ENCODE measurements at regions not wholly inside any gene's neighbourhood (a gene's known extent, or its start where the extent isn't known, plus 50 kb on each side); places are given as distances from the start of the nearest gene placed in this dataset.

- TF ChIP-seq CTCF (IDR thresholded peaks at IDR 0.05; ENCODE audit: low read depth, low read length, poor library complexity, severe bottlenecking) (no peak), EZH2phosphoT487 (IDR thresholded peaks at IDR 0.05; ENCODE audit: borderline replicate concordance, low read length) (no peak)
Observed at GRCh38 chr3:84881288-84881687, 77.5 kb upstream of the CADM2 start.

Data from DOHH2 (cell line).